CD4-positive, alpha-beta T cell treated with Interleukin-12 subunit alpha and Interleukin-12 subunit beta, for 1 hour (primary cell): ENCODE measurements at regions not wholly inside any gene's neighbourhood (a gene's known extent, or its start where the extent isn't known, plus 50 kb on each side); places are given as distances from the start of the nearest gene placed in this dataset.

Experiments used
- DNase-seq: peaks from one replicate; pipeline ENCODE4 v3.0.0-alpha.2; 2020

GRCh38 chr13:59182241-59182640 lies 981.5 kb downstream of the DIAPH3 start:
- no peak for DNase-seq

GRCh38 chr13:59197397-59197796 lies 966.3 kb downstream of the DIAPH3 start:
- no peak for DNase-seq

- no peak for DNase-seq
Measured at GRCh38 chr13:59201841-59202240, 961.9 kb downstream of the DIAPH3 start.

- DNase-seq, result no peak
Measured at GRCh38 chr13:59203855-59204254, 959.9 kb downstream of the DIAPH3 start.

- DNase-seq, result no peak
Measured at GRCh38 chr13:59205501-59205900, 958.2 kb downstream of the DIAPH3 start.

GRCh38 chr13:59208405-59209195 lies 955.1 kb downstream of the DIAPH3 start:
- DNase-seq, result no peak

- DNase-seq, result no peak
Measured at GRCh38 chr13:59210543-59210942, 953.2 kb downstream of the DIAPH3 start.

- no peak for DNase-seq
Measured at GRCh38 chr13:59211606-59212005, 952.1 kb downstream of the DIAPH3 start.

GRCh38 chr13:59229401-59229800 lies 934.3 kb downstream of the DIAPH3 start:
- DNase-seq, result no peak

- no peak for DNase-seq
Measured at GRCh38 chr13:59229861-59230260, 933.9 kb downstream of the DIAPH3 start.

- DNase-seq, result no peak
Measured at GRCh38 chr13:59230484-59231264, 933.1 kb downstream of the DIAPH3 start.

- DNase-seq, result no peak
Measured at GRCh38 chr13:59236309-59236919, 927.3 kb downstream of the DIAPH3 start.

- DNase-seq, result no peak
Measured at GRCh38 chr13:59236944-59237343, 926.8 kb downstream of the DIAPH3 start.

- no peak for DNase-seq
Measured at GRCh38 chr13:59247171-59247570, 916.6 kb downstream of the DIAPH3 start.

GRCh38 chr13:59250336-59251189 lies 913.2 kb downstream of the DIAPH3 start:
- DNase-seq, result no peak

- no peak for DNase-seq
Measured at GRCh38 chr13:59259165-59260000, 904.3 kb downstream of the DIAPH3 start.

- DNase-seq, result no peak
Measured at GRCh38 chr13:59261928-59262488, 901.7 kb downstream of the DIAPH3 start.

- no peak for DNase-seq
Measured at GRCh38 chr13:59263531-59263930, 900.2 kb downstream of the DIAPH3 start.

- no peak for DNase-seq
Measured at GRCh38 chr13:59266478-59267063, 897.2 kb downstream of the DIAPH3 start.

- DNase-seq, result no peak
Measured at GRCh38 chr13:59269476-59269875, 894.3 kb downstream of the DIAPH3 start.

- DNase-seq, result no peak
Measured at GRCh38 chr13:59270327-59270726, 893.4 kb downstream of the DIAPH3 start.
